Endodermal cell (in vitro differentiated cells): ENCODE measurements at regions not wholly inside any gene's neighbourhood (a gene's known extent, or its start where the extent isn't known, plus 50 kb on each side); places are given as distances from the start of the nearest gene placed in this dataset.

ENCODE experiments used
- DNase-seq: peaks from one replicate; pipeline ENCODE4 v3.0.0-alpha.2; 2017
- H3K27ac ChIP-seq: 2 replicates; pipeline ENCODE4 v1.5.1; 2013; ENCODE audit warnings: mild to moderate bottlenecking, low read depth, low read length, moderate library complexity
- H3K27me3 ChIP-seq: 2 replicates; pipeline ENCODE4 v1.6.1; 2013; ENCODE audit warnings: mild to moderate bottlenecking, low read length, moderate library complexity; ENCODE audit not compliant: insufficient read depth, control insufficient read depth, poor library complexity, severe bottlenecking
- H3K36me3 ChIP-seq: 2 replicates; pipeline ENCODE4 v1.7.0; 2013; ENCODE audit warnings: mild to moderate bottlenecking, low read length, moderate library complexity; ENCODE audit not compliant: control insufficient read depth, insufficient read depth
- H3K4me1 ChIP-seq: one replicate; pipeline ENCODE4 v1.7.0; 2013; ENCODE audit warnings: low read length; ENCODE audit not compliant: control insufficient read depth, insufficient read depth
- H3K4me3 ChIP-seq: 2 replicates; pipeline ENCODE4 v1.5.1; 2013; ENCODE audit warnings: mild to moderate bottlenecking, low read length, moderate library complexity
- H3K9ac ChIP-seq: 2 replicates; pipeline ENCODE4 v1.6.1; 2013; ENCODE audit warnings: mild to moderate bottlenecking, low read length, moderate library complexity; ENCODE audit not compliant: poor library complexity, severe bottlenecking; ENCODE audit errors: extremely low read depth
- H3K9me3 ChIP-seq: 2 replicates; pipeline ENCODE4 v1.6.1; 2013; ENCODE audit warnings: mild to moderate bottlenecking, low read length, moderate library complexity; ENCODE audit not compliant: control insufficient read depth
- H3K27ac Mint-ChIP-seq: 2 replicates; pipeline ENCODE4 v1.8.0; 2020; ENCODE audit warnings: mixed read lengths
- H3K27me3 Mint-ChIP-seq: 2 replicates; pipeline ENCODE4 v1.8.0; 2021; ENCODE audit warnings: mild to moderate bottlenecking, mixed read lengths; ENCODE audit not compliant: insufficient read depth
- H3K36me3 Mint-ChIP-seq: 2 replicates; pipeline ENCODE4 v1.8.0; 2020; ENCODE audit warnings: low read depth, mixed read lengths
- H3K4me1 Mint-ChIP-seq: 2 replicates; pipeline ENCODE4 v1.8.0; 2020; ENCODE audit warnings: mixed read lengths
- H3K4me3 Mint-ChIP-seq: 2 replicates; pipeline ENCODE4 v1.8.0; 2020; ENCODE audit warnings: mild to moderate bottlenecking, moderate library complexity, mixed read lengths
- H3K9me3 Mint-ChIP-seq: 2 replicates; pipeline ENCODE4 v1.8.0; 2020; ENCODE audit warnings: mild to moderate bottlenecking, mixed read lengths
- WGBS, 2 experiments: methylation state at CpG; one replicate each; pipeline versions ENCODE4 v1.1.5 to v1.1.7; 2013; ENCODE audit warnings: missing lambda C conversion rate in 2 of 2, mixed read lengths in 1 of 2; ENCODE audit not compliant: insufficient coverage in 1 of 2, insufficient read length in 1 of 2; 5-methylcytosine and 5-hydroxymethylcytosine counted together
- TF ChIP-seq, protein P1 (sequence below): fragments of 200-600 bp; sonication (generic); conservative IDR thresholded peaks from 2 replicates; pipeline ENCODE4 v1.5.0; 2021; ENCODE audit warnings: antibody characterized with exemption, mild to moderate bottlenecking

DNA sequence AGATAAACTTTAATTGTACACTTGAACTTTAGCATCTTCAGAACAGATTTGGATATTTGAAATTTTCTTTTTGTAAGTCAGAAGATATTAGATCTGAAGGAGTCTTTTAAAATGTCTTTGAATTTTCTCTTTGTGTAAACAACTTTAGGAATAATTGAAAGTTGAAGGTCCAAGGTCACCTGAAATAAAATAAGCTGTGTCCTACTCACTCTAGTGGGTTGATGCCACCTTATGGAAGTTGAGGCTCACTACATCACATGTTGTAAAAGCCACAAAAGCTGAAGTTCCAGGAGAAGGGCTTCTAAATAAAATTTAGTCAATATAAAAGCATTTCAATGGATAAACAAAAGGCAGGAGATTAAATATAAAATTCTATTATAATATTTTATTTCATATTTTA lies 122.0 kb upstream of the ATXN7L3B start:
- no peak overlapping the region for H3K4me3 Mint-ChIP-seq
- no peaks in the 10 kb centered on the region for H3K9me3 Mint-ChIP-seq
- no peak for DNase-seq

DNA sequence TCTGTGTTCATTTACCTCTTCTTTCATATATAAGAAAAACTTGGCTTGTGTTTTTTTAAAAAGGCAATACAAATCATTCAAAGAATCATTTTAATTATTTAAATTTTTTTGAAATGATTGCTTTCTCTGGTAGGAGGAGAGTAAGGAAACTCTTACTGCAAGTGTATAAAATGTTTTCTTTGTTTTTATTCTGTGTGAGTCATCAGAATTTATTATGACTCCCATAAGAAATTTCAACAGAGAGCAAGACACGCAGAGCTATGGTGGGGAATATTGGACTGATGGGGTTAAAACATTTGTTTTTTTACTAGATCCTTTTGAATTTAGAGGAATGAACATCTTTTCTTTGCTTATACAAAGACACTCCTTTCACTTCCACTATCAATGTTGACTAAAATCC lies 119.1 kb upstream of the ATXN7L3B start:
- DNase-seq: no peak
- Mint-ChIP-seq H3K9me3 (no peaks in the 10 kb centered on the region), H3K4me3 (no peak overlapping the region), H3K27ac (no peak overlapping the region), H3K4me1 (peaks cover 9% of the 10 kb centered on the region), H3K36me3 (no peaks in the 10 kb centered on the region), H3K27me3 (no peaks in the 10 kb centered on the region)
- H3K36me3 ChIP-seq: no peaks in the 10 kb centered on the region
- no peak overlapping the region for H3K4me3 ChIP-seq
- 100% methylated on average over 1 of the region's 1 CpG; no CpG with 5 or more reads in 1 of the 2 experiments for WGBS, 2 experiments
- no peaks in the 10 kb centered on the region for H3K27me3 ChIP-seq
- TF ChIP-seq, protein P1, sequence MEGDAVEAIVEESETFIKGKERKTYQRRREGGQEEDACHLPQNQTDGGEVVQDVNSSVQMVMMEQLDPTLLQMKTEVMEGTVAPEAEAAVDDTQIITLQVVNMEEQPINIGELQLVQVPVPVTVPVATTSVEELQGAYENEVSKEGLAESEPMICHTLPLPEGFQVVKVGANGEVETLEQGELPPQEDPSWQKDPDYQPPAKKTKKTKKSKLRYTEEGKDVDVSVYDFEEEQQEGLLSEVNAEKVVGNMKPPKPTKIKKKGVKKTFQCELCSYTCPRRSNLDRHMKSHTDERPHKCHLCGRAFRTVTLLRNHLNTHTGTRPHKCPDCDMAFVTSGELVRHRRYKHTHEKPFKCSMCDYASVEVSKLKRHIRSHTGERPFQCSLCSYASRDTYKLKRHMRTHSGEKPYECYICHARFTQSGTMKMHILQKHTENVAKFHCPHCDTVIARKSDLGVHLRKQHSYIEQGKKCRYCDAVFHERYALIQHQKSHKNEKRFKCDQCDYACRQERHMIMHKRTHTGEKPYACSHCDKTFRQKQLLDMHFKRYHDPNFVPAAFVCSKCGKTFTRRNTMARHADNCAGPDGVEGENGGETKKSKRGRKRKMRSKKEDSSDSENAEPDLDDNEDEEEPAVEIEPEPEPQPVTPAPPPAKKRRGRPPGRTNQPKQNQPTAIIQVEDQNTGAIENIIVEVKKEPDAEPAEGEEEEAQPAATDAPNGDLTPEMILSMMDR: no peak
- no peak overlapping the region for H3K9ac ChIP-seq
- H3K27ac ChIP-seq: no peak overlapping the region
- H3K4me1 ChIP-seq: no peaks in the 10 kb centered on the region
- H3K9me3 ChIP-seq: no peaks in the 10 kb centered on the region

More for the DNA sequence above, 122.0 kb upstream of the ATXN7L3B start:
- Mint-ChIP-seq H3K4me1 (peaks cover 17% of the 10 kb centered on the region), H3K36me3 (no peaks in the 10 kb centered on the region), H3K27ac (no peak overlapping the region), H3K27me3 (no peaks in the 10 kb centered on the region)
- TF ChIP-seq, protein P1: peak; percentile 84
- no peak overlapping the region for H3K27ac ChIP-seq
- no peaks in the 10 kb centered on the region for H3K9me3 ChIP-seq
- no peak overlapping the region for H3K4me3 ChIP-seq
- no peaks in the 10 kb centered on the region for H3K27me3 ChIP-seq
- no peaks in the 10 kb centered on the region for H3K36me3 ChIP-seq
- no peak overlapping the region for H3K9ac ChIP-seq
- H3K4me1 ChIP-seq: no peaks in the 10 kb centered on the region

DNA sequence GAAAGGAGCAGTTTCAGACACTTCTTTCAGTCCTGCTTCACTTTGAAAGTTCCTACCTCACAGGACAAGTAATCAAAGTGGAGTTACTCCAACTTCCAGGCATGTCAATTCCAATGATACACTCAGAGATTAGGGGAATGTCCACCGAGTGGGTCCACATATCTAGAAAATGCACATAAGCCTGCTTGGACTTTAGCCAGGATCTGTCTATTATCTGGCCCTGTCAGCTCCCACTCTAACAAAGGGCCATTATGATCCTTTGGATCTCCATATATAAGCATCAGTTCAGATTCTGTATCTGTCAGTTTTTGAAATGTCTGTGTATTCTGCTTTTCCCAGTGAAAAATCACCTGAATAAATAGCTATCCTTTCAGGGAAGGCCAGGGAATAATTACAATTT lies 112.9 kb upstream of the ATXN7L3B start:
- Mint-ChIP-seq H3K9me3 (no peaks in the 10 kb centered on the region), H3K4me3 (no peak overlapping the region), H3K27ac (no peak overlapping the region), H3K27me3 (no peaks in the 10 kb centered on the region), H3K36me3 (no peaks in the 10 kb centered on the region), H3K4me1 (peaks cover under 1% of the 10 kb centered on the region)
- DNase-seq: no peak
- 83 to 100% methylated on average over 1 of the region's 1 CpG for WGBS, 2 experiments
- no peaks in the 10 kb centered on the region for H3K27me3 ChIP-seq
- H3K4me3 ChIP-seq: no peak overlapping the region
- no peaks in the 10 kb centered on the region for H3K9me3 ChIP-seq
- no peaks in the 10 kb centered on the region for H3K4me1 ChIP-seq
- H3K9ac ChIP-seq: no peak overlapping the region
- no peak overlapping the region for H3K27ac ChIP-seq
- no peaks in the 10 kb centered on the region for H3K36me3 ChIP-seq
- TF ChIP-seq, protein P1: no peak
